Endothelial cell of umbilical vein (primary cell): ENCODE measurements at regions not wholly inside any gene's neighbourhood (a gene's known extent, or its start where the extent isn't known, plus 50 kb on each side); places are given as distances from the start of the nearest gene placed in this dataset.

Source experiments
- BruUV-seq: library from RNA; stranded (reverse); fragments of 400-500 nt; replicated peaks from 2 replicates; lab custom pipeline; 2021; lab: Mats Ljungman, UMichigan
- CTCF ChIA-PET: fragments of 300-600, 350-600 bp; sonication (Branson Sonifier 250); formaldehyde crosslinking; loops from one replicate; lab custom pipeline; 2021; ENCODE audit warnings: antibody characterized with exemption, inconsistent platforms; lab: Charles Lee
- POLR2A ChIA-PET: fragments of 300-600, 350-600 bp; sonication (Branson Sonifier 250); formaldehyde crosslinking; loops from one replicate; lab custom pipeline; 2021; ENCODE audit warnings: antibody characterized with exemption, inconsistent platforms; lab: Charles Lee
- DNase-seq: peaks from one replicate; pipeline ENCODE4 v3.0.0-alpha.2; 2011; ENCODE audit warnings: low read depth, low spot score
- FAIRE-seq: peaks from 2 replicates; lab custom pipeline; 2011; peaks lifted over from hg19 to GRCh38; lab: Jason Lieb, UNC
- H2AFZ ChIP-seq: 2 replicates; pipeline ENCODE4 v1.6.0; 2012; ENCODE audit warnings: low read depth, low read length, control low read depth, inconsistent platforms
- H3K27ac ChIP-seq: 2 replicates; pipeline ENCODE4 v1.5.1; 2011; ENCODE audit warnings: low read depth, mild to moderate bottlenecking, control low read depth, low read length, moderate library complexity; ENCODE audit not compliant: insufficient read depth
- H3K27me3 ChIP-seq, 2 experiments: 2 replicates each; pipeline versions ENCODE4 v1.6.0 to v1.6.1; 2011; ENCODE audit warnings: low read length in 2 of 2, mixed read lengths in 1 of 2; ENCODE audit not compliant: control insufficient read depth in 2 of 2, insufficient read depth in 2 of 2
- H3K36me3 ChIP-seq, 2 experiments: 2 replicates in 1 of 2; 3 replicates in 1 of 2; pipeline ENCODE4 v1.5.1; 2011; ENCODE audit warnings: low read length in 2 of 2, mild to moderate bottlenecking in 1 of 2, moderate library complexity in 1 of 2; ENCODE audit not compliant: control insufficient read depth in 2 of 2, insufficient read depth in 2 of 2; ENCODE audit errors: extremely low read depth in 1 of 2
- H3K4me1 ChIP-seq: 3 replicates; pipeline ENCODE4 v1.5.1; 2011; ENCODE audit warnings: mild to moderate bottlenecking, low read length; ENCODE audit not compliant: control insufficient read depth, insufficient read depth; ENCODE audit errors: extremely low read depth
- H3K4me2 ChIP-seq: 2 replicates; pipeline ENCODE4 v1.6.1; 2011; ENCODE audit warnings: low read length, control low read depth, mixed read lengths; ENCODE audit not compliant: insufficient read depth
- H3K4me3 ChIP-seq, 3 experiments: fragments of 200-600 bp in 1 of 3; sonication (generic), shearing (Covaris generic) in 1 of 3; replicated peaks in 1 of 3; 2 replicates each; pipeline ENCODE4 v1.5.1; 2011 to 2016; ENCODE audit warnings: control low read depth in 3 of 3, low read length in 3 of 3, mild to moderate bottlenecking in 2 of 3, inconsistent platforms in 1 of 3, low read depth in 1 of 3, moderate library complexity in 1 of 3; ENCODE audit not compliant: insufficient read depth in 1 of 3
- H3K79me2 ChIP-seq: 2 replicates; pipeline ENCODE4 v1.6.0; 2012; ENCODE audit warnings: low read length, inconsistent platforms; ENCODE audit not compliant: control insufficient read depth, insufficient read depth
- H3K9ac ChIP-seq: replicated peaks from 2 replicates; pipeline ENCODE3; 2011; ENCODE audit warnings: low read length, control low read depth; ENCODE audit not compliant: insufficient read depth; ENCODE audit errors: extremely low read depth
- H3K9me1 ChIP-seq: replicated peaks from 3 replicates; pipeline ENCODE4 v1.6.0; 2011; ENCODE audit warnings: mild to moderate bottlenecking, low read length; ENCODE audit not compliant: control insufficient read depth, insufficient read depth; ENCODE audit errors: extremely low read depth
- H3K9me3 ChIP-seq: replicated peaks from 2 replicates; pipeline ENCODE4 v1.5.1; 2012; ENCODE audit warnings: low read length, inconsistent platforms; ENCODE audit not compliant: control insufficient read depth, insufficient read depth
- H4K20me1 ChIP-seq: replicated peaks from 2 replicates; pipeline ENCODE3; 2011; ENCODE audit warnings: mild to moderate bottlenecking, low read length; ENCODE audit not compliant: control insufficient read depth, insufficient read depth; ENCODE audit errors: extremely low read depth
- EZH2 ChIP-seq: IDR thresholded peaks from 2 replicates; pipeline ENCODE4 v1.6.1; 2012; ENCODE audit warnings: borderline replicate concordance, low read depth, mild to moderate bottlenecking, moderate library complexity, low read length, inconsistent platforms; ENCODE audit not compliant: severe bottlenecking
- FOS ChIP-seq: IDR thresholded peaks from 2 replicates; pipeline ENCODE4 v1.6.1; 2011; ENCODE audit warnings: mild to moderate bottlenecking, low read length, moderate library complexity, borderline replicate concordance; ENCODE audit not compliant: insufficient read depth
- GATA2 ChIP-seq: IDR thresholded peaks from 2 replicates; pipeline ENCODE4 v1.7.0; 2011; ENCODE audit warnings: low read depth, mild to moderate bottlenecking, moderate library complexity, mixed read lengths, low read length; ENCODE audit not compliant: insufficient read length, insufficient read depth
- JUN ChIP-seq: IDR thresholded peaks from 2 replicates; pipeline ENCODE4 v1.6.1; 2011; ENCODE audit warnings: borderline replicate concordance, low read depth; ENCODE audit not compliant: insufficient read length, insufficient read depth
- MAX ChIP-seq: IDR thresholded peaks from 2 replicates; pipeline ENCODE4 v1.6.1; 2011; ENCODE audit not compliant: insufficient read depth, insufficient read length
- MYC ChIP-seq: IDR thresholded peaks from one replicate; pipeline ENCODE4 v1.6.1; 2011; ENCODE audit warnings: mild to moderate bottlenecking, low read depth, low read length
- POLR2A ChIP-seq: IDR thresholded peaks from 2 replicates; pipeline ENCODE4 v1.6.1; 2012; ENCODE audit warnings: low read depth, mild to moderate bottlenecking, control low read depth, low read length
- POLR2AphosphoS5 ChIP-seq: IDR thresholded peaks from 2 replicates; pipeline ENCODE4 v1.6.1; 2012; ENCODE audit warnings: low read depth, mild to moderate bottlenecking, control low read depth, low read length, moderate library complexity; ENCODE audit not compliant: insufficient read depth
- dilution Hi-C: fragments of 300-500 bp; cut with MboI; formaldehyde crosslinking; loops from one replicate; pipeline ENCODE4 v1.15.0; 2019; ENCODE audit warnings: low sequenced_read_pairs; ENCODE audit not compliant: extremely low pct_ligation_motif_present
- intact Hi-C: fragments of 100-400 bp; cut with micrococcal nuclease; formaldehyde crosslinking; loops from one replicate; pipeline ENCODE4 v1.10.0; 2022
- TF ChIP-seq, protein P1 (sequence below), 2 donors: IDR thresholded peaks; 1 replicate in 1 of 2; 2 replicates in 1 of 2; pipeline ENCODE4 v1.5.1; 2011; ENCODE audit warnings: low read length in 2 of 2, mild to moderate bottlenecking in 2 of 2, moderate library complexity in 2 of 2, control low read depth in 1 of 2, inconsistent platforms in 1 of 2, low read depth in 1 of 2; ENCODE audit not compliant: insufficient read depth in 1 of 2; ENCODE audit errors: extremely low read depth in 1 of 2

GRCh38 chr7:91411060-91411459 lies 146.8 kb downstream of the FZD1 start:
- ChIA-PET POLR2A (no interaction called here), CTCF (no interaction called here)
- H2AFZ ChIP-seq: no peak overlapping the region
- H3K27ac ChIP-seq: no peak overlapping the region
- dilution Hi-C loops (no loop called here), intact Hi-C loops (no loop called here)
- H4K20me1 ChIP-seq: no peaks in the 10 kb centered on the region
- H3K9ac ChIP-seq: no peak overlapping the region
- DNase-seq (no peak), FAIRE-seq (no peak)
- no peaks in the 10 kb centered on the region for H3K4me1 ChIP-seq
- peaks cover 9 to 10% of the 10 kb centered on the region in 2 experiments for H3K27me3 ChIP-seq
- no peaks in the 10 kb centered on the region for H3K9me1 ChIP-seq
- no peak overlapping the region for H3K4me3 ChIP-seq
- TF ChIP-seq JUN (no peak), FOS (no peak), EZH2 (no peak), GATA2 (no peak), POLR2AphosphoS5 (no peak), POLR2A (no peak), MAX (no peak), MYC (no peak)
- TF ChIP-seq, protein P1, sequence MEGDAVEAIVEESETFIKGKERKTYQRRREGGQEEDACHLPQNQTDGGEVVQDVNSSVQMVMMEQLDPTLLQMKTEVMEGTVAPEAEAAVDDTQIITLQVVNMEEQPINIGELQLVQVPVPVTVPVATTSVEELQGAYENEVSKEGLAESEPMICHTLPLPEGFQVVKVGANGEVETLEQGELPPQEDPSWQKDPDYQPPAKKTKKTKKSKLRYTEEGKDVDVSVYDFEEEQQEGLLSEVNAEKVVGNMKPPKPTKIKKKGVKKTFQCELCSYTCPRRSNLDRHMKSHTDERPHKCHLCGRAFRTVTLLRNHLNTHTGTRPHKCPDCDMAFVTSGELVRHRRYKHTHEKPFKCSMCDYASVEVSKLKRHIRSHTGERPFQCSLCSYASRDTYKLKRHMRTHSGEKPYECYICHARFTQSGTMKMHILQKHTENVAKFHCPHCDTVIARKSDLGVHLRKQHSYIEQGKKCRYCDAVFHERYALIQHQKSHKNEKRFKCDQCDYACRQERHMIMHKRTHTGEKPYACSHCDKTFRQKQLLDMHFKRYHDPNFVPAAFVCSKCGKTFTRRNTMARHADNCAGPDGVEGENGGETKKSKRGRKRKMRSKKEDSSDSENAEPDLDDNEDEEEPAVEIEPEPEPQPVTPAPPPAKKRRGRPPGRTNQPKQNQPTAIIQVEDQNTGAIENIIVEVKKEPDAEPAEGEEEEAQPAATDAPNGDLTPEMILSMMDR (IDR thresholded peaks at IDR 0.05; ENCODE audit: extremely low read depth in 1 of 2, insufficient read depth in 1 of 2, low read depth in 1 of 2, low read length in 2 of 2): no peak
- no peak overlapping the region for H3K4me2 ChIP-seq
- H3K9me3 ChIP-seq: no peaks in the 10 kb centered on the region
- BruUV-seq: no TSS peak
- no peaks in the 10 kb centered on the region for H3K36me3 ChIP-seq
- no peaks in the 10 kb centered on the region for H3K79me2 ChIP-seq
